ENCODE measurements at regions not wholly inside any gene's neighbourhood (a gene's known extent, or its start where the extent isn't known, plus 50 kb on each side); places are given as distances from the start of the nearest gene placed in this dataset.

DNA sequence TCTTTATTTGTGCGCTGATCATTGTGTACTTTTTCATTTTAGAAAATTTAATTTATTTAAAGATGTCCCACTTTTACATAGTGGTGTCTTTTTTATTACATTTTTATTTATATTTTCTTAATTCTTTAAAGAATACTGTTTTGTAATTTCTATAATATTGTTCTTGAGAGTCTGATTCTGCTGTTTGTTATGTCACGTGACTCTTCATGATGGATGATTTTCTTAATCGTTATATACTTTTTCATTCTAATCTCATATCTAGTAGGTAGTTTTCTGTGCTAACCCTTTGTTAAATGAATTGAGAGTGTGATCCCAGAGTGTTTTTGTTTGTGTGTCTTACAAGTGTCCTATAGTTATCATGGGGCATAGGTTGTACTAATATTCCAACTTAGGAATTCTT is 568.2 kb upstream of the AMOT start:
- no peak for TF ChIP-seq CTCF (IDR thresholded peaks at IDR 0.05)
- TF ChIP-seq POLR2A (IDR thresholded peaks at IDR 0.05): no peak
